BLaER1 (cell line): ENCODE measurements at regions not wholly inside any gene's neighbourhood (a gene's known extent, or its start where the extent isn't known, plus 50 kb on each side); places are given as distances from the start of the nearest gene placed in this dataset.

Experiments
- H3K27ac ChIP-seq: shearing (Covaris generic); formaldehyde crosslinking; 2 replicates; pipeline ENCODE4 v1.8.1; 2022
- H3K27me3 ChIP-seq: shearing (Covaris generic); formaldehyde crosslinking; 2 replicates; pipeline ENCODE4 v1.8.1; 2022
- H3K36me3 ChIP-seq: shearing (Covaris generic); formaldehyde crosslinking; 2 replicates; pipeline ENCODE4 v1.8.1; 2022
- H3K4me1 ChIP-seq: shearing (Covaris generic); formaldehyde crosslinking; 2 replicates; pipeline ENCODE4 v1.8.1; 2022
- H3K4me2 ChIP-seq: shearing (Covaris generic); formaldehyde crosslinking; 2 replicates; pipeline ENCODE4 v1.8.1; 2022
- H3K4me3 ChIP-seq: shearing (Covaris generic); formaldehyde crosslinking; 2 replicates; pipeline ENCODE4 v1.8.1; 2022
- H3K9ac ChIP-seq: shearing (Covaris generic); formaldehyde crosslinking; 2 replicates; pipeline ENCODE4 v1.8.1; 2022
- H3K9me3 ChIP-seq: shearing (Covaris generic); formaldehyde crosslinking; 2 replicates; pipeline ENCODE4 v1.8.1; 2022
- H4K20me1 ChIP-seq: shearing (Covaris generic); formaldehyde crosslinking; 2 replicates; pipeline ENCODE4 v1.8.1; 2022
- Cebpa-rat ChIP-seq: shearing (Covaris generic); IDR thresholded peaks from 2 replicates; pipeline ENCODE4 v1.8.1; 2022

- Histone ChIP-seq H3K27me3 (no peaks in the 10 kb centered on the region), H3K9me3 (no peaks in the 10 kb centered on the region), H3K9ac (no peak overlapping the region), H3K27ac (no peak overlapping the region), H4K20me1 (no peaks in the 10 kb centered on the region), H3K4me1 (no peaks in the 10 kb centered on the region), H3K4me2 (no peak overlapping the region), H3K4me3 (no peak overlapping the region), H3K36me3 (no peaks in the 10 kb centered on the region)
- no peak for TF ChIP-seq Cebpa-rat
Observed at GRCh38 chr12:19074700-19075099, 54.8 kb upstream of the PLEKHA5 start.

DNA sequence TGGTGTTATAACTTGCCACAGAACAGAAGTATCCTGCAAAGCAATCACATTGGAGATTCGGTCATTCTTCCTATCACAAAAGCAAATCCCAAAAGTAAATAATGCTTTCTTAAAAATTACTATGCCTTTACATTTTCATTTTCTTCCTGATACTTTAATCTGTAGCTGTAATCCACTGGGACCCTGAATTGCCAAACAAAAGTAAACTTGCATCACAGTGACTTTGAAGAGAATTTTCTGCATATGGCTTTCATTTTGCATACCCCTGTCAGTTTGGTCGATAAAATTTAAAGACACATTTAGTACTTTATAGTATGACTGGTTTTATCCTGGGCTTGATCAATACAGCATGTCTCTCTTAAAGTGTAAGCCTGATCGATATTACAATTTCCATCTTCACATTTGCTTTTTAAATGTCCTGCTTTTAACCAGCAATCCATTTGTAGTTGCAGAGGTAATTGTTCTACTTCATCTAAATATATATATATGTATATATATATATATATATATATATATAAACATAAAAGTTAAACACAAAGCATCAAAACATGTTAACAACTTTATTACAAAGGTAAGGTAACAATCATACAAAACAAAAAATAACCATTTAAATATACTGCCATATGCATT lies 53.7 kb upstream of the PLEKHA5 start:
- H4K20me1 ChIP-seq, result no peaks in the 10 kb centered on the region
- no peak for TF ChIP-seq Cebpa-rat
- H3K27me3 ChIP-seq, result no peaks in the 10 kb centered on the region
- no peaks in the 10 kb centered on the region for H3K4me1 ChIP-seq
- H3K4me3 ChIP-seq, result no peak overlapping the region
- no peaks in the 10 kb centered on the region for H3K9me3 ChIP-seq
- H3K4me2 ChIP-seq, result no peak overlapping the region
- no peaks in the 10 kb centered on the region for H3K36me3 ChIP-seq
- H3K9ac ChIP-seq, result no peak overlapping the region
- H3K27ac ChIP-seq, result no peak overlapping the region
